HEK293 (cell line): ENCODE measurements at regions not wholly inside any gene's neighbourhood (a gene's known extent, or its start where the extent isn't known, plus 50 kb on each side); places are given as distances from the start of the nearest gene placed in this dataset.

Experiments
- CTCF ChIA-PET: fragments of 350-600 bp; formaldehyde crosslinking; extraction: SDS; loops from one replicate; lab custom pipeline; 2021; ENCODE audit warnings: antibody characterized with exemption; lab: Yijun Ruan, JAX
- POLR2A ChIA-PET: fragments of 300-600 bp; formaldehyde crosslinking; extraction: SDS; loops from one replicate; lab custom pipeline; 2020; ENCODE audit warnings: antibody characterized with exemption, inconsistent platforms; lab: Yijun Ruan, JAX
- H3K27ac ChIP-seq: fragments of 200-500 bp; sonication (Bioruptor generic); 2 replicates; pipeline ENCODE4 v1.5.1; 2014; ENCODE audit warnings: low read depth, low read length, control low read depth, inconsistent platforms; ENCODE audit errors: extremely low read depth
- H3K36me3 ChIP-seq, 2 experiments: fragments of 200-500 bp in 1 of 2; sonication (Bioruptor generic) in 1 of 2; 1 replicate in 1 of 2; 2 replicates in 1 of 2; pipeline ENCODE4 v1.5.1; 2014 to 2017; ENCODE audit warnings: inconsistent platforms in 2 of 2, low read length in 2 of 2; ENCODE audit not compliant: control insufficient read depth in 2 of 2, insufficient read depth in 1 of 2
- H3K4me1 ChIP-seq: fragments of 200-500 bp; sonication (Bioruptor generic); 2 replicates; pipeline ENCODE4 v1.5.1; 2014; ENCODE audit warnings: mild to moderate bottlenecking, low read length, inconsistent platforms; ENCODE audit not compliant: control insufficient read depth, insufficient read depth
- H3K4me3 ChIP-seq: 2 replicates; pipeline ENCODE4 v1.5.1; 2011; ENCODE audit warnings: low read depth, mild to moderate bottlenecking, control low read depth, low read length, moderate library complexity
- H3K9me3 ChIP-seq: fragments of 200-500 bp; sonication (Bioruptor generic); 2 replicates; pipeline ENCODE4 v1.5.1; 2014; ENCODE audit warnings: low read depth, low read length, inconsistent platforms; ENCODE audit not compliant: control insufficient read depth, insufficient read depth
- BCL11B ChIP-seq: fragments of 450-650 bp; formaldehyde crosslinking; IDR thresholded peaks from 2 replicates; pipeline ENCODE4 v1.5.1; 2016; ENCODE audit warnings: low read depth, missing biosample characterization, missing genetic modification characterization
- KLF1 ChIP-seq: fragments of 450-650 bp; formaldehyde crosslinking; IDR thresholded peaks from 2 replicates; pipeline ENCODE4 v1.5.1; 2016; ENCODE audit warnings: missing biosample characterization, missing genetic modification characterization
- MYNN ChIP-seq: fragments of 450-650 bp; formaldehyde crosslinking; IDR thresholded peaks from 2 replicates; pipeline ENCODE4 v1.5.1; 2016; ENCODE audit warnings: missing biosample characterization, missing genetic modification characterization, borderline replicate concordance
- REST ChIP-seq: fragments of 450-650 bp; formaldehyde crosslinking; IDR thresholded peaks from 2 replicates; pipeline ENCODE4 v1.5.1; 2016; ENCODE audit warnings: missing biosample characterization, missing genetic modification characterization
- SALL2 ChIP-seq: fragments of 450-650 bp; formaldehyde crosslinking; IDR thresholded peaks from 2 replicates; pipeline ENCODE4 v1.5.0; 2017; ENCODE audit warnings: missing biosample characterization, mild to moderate bottlenecking, missing genetic modification characterization, borderline replicate concordance
- SCRT1 ChIP-seq: fragments of 450-650 bp; formaldehyde crosslinking; IDR thresholded peaks from 2 replicates; pipeline ENCODE4 v1.5.1; 2016; ENCODE audit warnings: missing biosample characterization, missing genetic modification characterization, borderline replicate concordance
- ZFHX2 ChIP-seq: fragments of 450-650 bp; formaldehyde crosslinking; conservative IDR thresholded peaks from 2 replicates; pipeline ENCODE4 v1.5.1; 2016; ENCODE audit warnings: missing biosample characterization, missing genetic modification characterization
- ZFP3 ChIP-seq: fragments of 450-650 bp; formaldehyde crosslinking; IDR thresholded peaks from 2 replicates; pipeline ENCODE4 v1.5.1; 2016; ENCODE audit warnings: low read depth, missing biosample characterization, missing genetic modification characterization
- ZFP37 ChIP-seq: fragments of 450-650 bp; formaldehyde crosslinking; IDR thresholded peaks from 2 replicates; pipeline ENCODE4 v1.5.1; 2016; ENCODE audit warnings: missing biosample characterization, missing genetic modification characterization
- ZNF133 ChIP-seq: fragments of 450-650 bp; formaldehyde crosslinking; IDR thresholded peaks from 2 replicates; pipeline ENCODE4 v1.5.1; 2016; ENCODE audit warnings: missing biosample characterization, missing genetic modification characterization
- ZNF157 ChIP-seq: fragments of 450-650 bp; formaldehyde crosslinking; IDR thresholded peaks from 2 replicates; pipeline ENCODE4 v1.5.1; 2016; ENCODE audit warnings: missing biosample characterization, missing genetic modification characterization
- ZNF223 ChIP-seq: fragments of 450-650 bp; formaldehyde crosslinking; IDR thresholded peaks from 2 replicates; pipeline ENCODE4 v1.5.1; 2016; ENCODE audit warnings: missing biosample characterization, missing genetic modification characterization
- ZNF623 ChIP-seq: fragments of 450-650 bp; formaldehyde crosslinking; IDR thresholded peaks from 2 replicates; pipeline ENCODE4 v1.5.1; 2016; ENCODE audit warnings: missing biosample characterization, missing genetic modification characterization
- ZNF639 ChIP-seq: fragments of 450-650 bp; formaldehyde crosslinking; IDR thresholded peaks from 2 replicates; pipeline ENCODE4 v1.5.1; 2016; ENCODE audit warnings: missing biosample characterization, missing genetic modification characterization
- ZNF76 ChIP-seq: fragments of 450-650 bp; formaldehyde crosslinking; IDR thresholded peaks from 2 replicates; pipeline ENCODE4; 2016; ENCODE audit warnings: low read depth, missing biosample characterization, missing genetic modification characterization, borderline replicate concordance
- TF ChIP-seq, protein P1 (sequence below): fragments of 450-650 bp; formaldehyde crosslinking; IDR thresholded peaks from 2 replicates; pipeline ENCODE4 v1.5.1; 2017; ENCODE audit warnings: missing biosample characterization, missing genetic modification characterization

DNA sequence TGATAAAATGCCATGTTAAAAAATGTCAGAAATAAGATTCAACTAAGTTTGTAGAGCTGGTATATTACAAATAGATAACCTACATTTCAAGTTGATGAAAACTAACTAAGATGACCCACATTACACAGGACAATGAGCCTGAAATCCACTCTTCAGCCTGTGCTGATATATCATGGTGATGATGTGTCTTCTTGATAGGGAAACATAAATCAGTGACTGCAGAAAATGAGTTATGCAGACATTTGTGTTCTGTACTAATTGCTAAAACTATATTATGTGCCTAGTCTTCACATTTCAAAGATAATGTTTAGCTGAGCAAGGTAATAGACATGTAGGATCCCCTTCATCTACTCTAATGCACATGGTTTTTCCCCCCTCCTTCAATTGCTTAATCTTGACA lies 331.6 kb upstream of the F9 start:
- H3K36me3 ChIP-seq: no peaks in the 10 kb centered on the region
- H3K9me3 ChIP-seq: no peaks in the 10 kb centered on the region
- peaks cover 15% of the 10 kb centered on the region for H3K4me1 ChIP-seq
- POLR2A ChIA-PET: no interaction called here
- H3K4me3 ChIP-seq: no peak overlapping the region
- no peak overlapping the region for H3K27ac ChIP-seq
- CTCF ChIA-PET: no interaction called here
- TF ChIP-seq ZNF157: no peak
- no peak for TF ChIP-seq SCRT1 (tag by site-specific recombination)
- TF ChIP-seq ZNF623 (tag by site-specific recombination): no peak
- TF ChIP-seq ZFP3 (tag by site-specific recombination): no peak
- no peak for TF ChIP-seq ZNF133 (tag by site-specific recombination)
- TF ChIP-seq ZFHX2: no peak
- TF ChIP-seq ZNF223 (tag by site-specific recombination): no peak
- TF ChIP-seq KLF1 (tag by site-specific recombination): no peak
- no peak for TF ChIP-seq REST (tag by site-specific recombination)
- TF ChIP-seq ZFP37 (tag by site-specific recombination): no peak
- no peak for TF ChIP-seq ZNF76 (tag by site-specific recombination)
- TF ChIP-seq, all 188 proteins: peak for 0

GRCh38 chrX:139196890-139197289 lies 333.6 kb upstream of the F9 start:
- POLR2A ChIA-PET: no interaction called here
- CTCF ChIA-PET: no interaction called here

More at GRCh38 chrX:139196890-139197289, 333.6 kb upstream of the F9 start:
- Histone ChIP-seq H3K4me3 (no peak overlapping the region), H3K27ac (no peak overlapping the region), H3K9me3 (no peaks in the 10 kb centered on the region), H3K4me1 (peaks cover 9% of the 10 kb centered on the region; the same call in 1 of the 2 replicates), H3K36me3 (no peaks in the 10 kb centered on the region)
- no peak for TF ChIP-seq BCL11B
- TF ChIP-seq, protein P1, sequence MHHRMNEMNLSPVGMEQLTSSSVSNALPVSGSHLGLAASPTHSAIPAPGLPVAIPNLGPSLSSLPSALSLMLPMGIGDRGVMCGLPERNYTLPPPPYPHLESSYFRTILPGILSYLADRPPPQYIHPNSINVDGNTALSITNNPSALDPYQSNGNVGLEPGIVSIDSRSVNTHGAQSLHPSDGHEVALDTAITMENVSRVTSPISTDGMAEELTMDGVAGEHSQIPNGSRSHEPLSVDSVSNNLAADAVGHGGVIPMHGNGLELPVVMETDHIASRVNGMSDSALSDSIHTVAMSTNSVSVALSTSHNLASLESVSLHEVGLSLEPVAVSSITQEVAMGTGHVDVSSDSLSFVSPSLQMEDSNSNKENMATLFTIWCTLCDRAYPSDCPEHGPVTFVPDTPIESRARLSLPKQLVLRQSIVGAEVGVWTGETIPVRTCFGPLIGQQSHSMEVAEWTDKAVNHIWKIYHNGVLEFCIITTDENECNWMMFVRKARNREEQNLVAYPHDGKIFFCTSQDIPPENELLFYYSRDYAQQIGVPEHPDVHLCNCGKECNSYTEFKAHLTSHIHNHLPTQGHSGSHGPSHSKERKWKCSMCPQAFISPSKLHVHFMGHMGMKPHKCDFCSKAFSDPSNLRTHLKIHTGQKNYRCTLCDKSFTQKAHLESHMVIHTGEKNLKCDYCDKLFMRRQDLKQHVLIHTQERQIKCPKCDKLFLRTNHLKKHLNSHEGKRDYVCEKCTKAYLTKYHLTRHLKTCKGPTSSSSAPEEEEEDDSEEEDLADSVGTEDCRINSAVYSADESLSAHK (tag by site-specific recombination): no peak
- TF ChIP-seq SALL2 (tag by site-specific recombination): no peak
- TF ChIP-seq MYNN: no peak
- no peak for TF ChIP-seq ZNF639 (tag by site-specific recombination)
